ENCODE measurements at regions not wholly inside any gene's neighbourhood (a gene's known extent, or its start where the extent isn't known, plus 50 kb on each side); places are given as distances from the start of the nearest gene placed in this dataset.
"Not testable (repeated sequence)": the region's sequence is repeated elsewhere in the genome, so short reads cannot be mapped to it uniquely, and the experiment has no call there.

DNA sequence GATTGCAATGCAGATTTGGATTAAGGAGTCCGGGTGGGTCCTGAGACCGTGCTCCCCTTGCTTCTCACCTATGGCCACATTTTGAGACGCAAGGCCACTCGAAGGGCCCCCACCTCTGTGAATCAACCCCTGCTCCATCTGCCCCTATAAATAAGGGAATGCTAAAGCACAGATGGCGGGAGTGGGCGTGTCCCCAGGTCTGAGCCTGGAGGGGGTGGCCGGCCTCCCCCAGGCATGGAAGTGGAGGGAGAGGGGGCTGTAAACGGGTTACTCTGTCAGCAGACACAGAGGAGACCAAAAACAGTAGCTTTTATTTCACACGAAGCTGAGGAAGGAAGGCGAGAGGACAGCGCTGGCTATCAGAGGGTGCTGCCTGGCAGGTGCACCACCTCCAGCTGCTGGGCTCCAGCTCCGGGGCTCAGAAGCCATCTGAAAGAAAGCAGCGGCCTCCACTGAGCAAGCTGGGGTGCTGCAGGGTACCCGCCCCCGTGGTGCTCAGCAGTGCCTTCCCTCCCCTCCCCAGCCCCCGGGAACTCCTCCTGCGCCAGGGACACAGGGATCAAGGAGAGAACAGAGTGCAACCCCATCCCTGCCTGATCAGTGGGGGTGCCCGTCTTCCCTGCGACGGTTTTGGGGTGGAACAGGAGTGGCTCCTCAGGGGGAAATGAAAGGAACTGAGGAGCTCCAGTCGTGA lies 56.7 kb upstream of the RAB6C start:
- DNase-seq = peak; percentile 17

DNA sequence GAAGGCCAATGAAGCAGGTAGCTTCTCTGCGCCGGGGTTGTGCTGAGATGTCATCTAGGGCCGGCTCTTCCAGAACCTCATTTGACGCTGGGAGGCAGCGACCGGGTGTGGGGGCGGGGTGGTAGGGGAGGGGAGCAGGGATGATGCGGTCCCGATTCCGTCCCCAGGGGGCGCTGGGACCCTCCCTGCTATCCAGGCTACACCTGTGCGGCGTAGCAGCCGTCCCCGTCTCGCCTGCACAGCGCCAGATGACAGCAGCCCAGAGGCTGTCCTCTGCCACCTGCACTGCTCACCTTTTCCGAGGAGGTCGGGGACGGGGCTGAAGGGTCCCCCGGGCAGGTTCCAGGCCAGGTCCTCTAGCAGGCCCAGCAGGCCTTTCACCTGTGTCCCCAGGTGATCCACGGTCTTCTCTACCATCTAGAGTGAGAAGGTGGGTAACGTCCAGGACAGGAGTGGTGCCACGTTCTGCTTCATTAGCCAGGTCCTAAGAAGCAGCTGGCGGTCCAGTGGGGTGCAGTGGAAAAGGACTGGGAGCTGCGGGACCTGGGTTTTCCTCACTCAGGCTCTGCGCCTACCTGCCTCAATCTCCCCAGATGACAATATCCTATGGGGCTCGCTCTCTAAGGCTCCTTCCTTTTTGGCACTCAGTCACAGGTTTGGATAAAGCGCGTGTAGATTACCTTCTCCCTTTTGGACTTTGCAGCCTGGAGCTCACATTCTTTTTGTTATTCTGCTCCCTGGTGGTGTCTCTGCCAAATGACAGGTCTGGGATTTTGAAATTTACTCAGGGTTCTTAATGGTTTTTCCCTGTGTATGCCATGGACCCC lies 56.0 kb upstream of the RAB6C start:
- peak; percentile 49 for DNase-seq

DNA sequence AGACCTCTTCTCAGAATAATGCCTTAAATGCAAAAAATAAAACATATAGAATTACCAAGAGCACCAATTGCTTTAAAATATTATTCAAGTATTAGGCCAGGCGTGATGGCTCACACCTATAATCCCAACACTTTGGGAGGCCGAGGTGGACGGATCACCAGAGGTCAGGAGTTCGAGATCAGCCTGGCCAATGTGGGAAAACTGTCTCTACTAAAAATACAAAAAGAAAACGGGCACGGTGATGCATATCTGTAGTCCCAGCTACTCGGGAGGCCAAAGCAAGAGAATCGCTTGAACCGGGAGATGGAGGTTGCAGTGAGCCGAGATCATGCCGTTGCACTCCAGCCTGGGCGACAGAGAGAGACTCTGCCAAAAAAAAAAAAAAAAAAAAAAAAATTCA lies 55.4 kb upstream of the RAB6C start:
- DNase-seq = not testable (repeated sequence)

DNA sequence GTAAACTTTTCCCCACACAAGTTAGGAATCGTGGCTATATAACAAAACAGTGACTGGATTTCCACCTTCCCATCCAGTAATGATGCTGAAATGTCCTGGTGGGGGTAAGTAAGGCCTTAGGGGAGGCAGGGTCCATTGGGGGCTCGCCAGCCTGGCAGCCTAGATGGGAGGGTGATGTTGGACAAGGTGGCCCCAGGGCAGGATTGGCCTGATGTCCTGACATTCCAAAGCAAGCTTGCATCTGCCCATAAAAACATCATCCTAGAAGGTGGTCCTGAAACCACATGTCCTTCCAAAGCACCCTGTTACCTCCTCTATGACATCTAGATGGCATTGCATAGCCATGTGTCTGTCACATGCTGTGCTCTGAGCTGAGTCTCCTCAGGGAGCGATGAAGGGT lies 54.1 kb upstream of the RAB6C start:
- no peak for DNase-seq

DNA sequence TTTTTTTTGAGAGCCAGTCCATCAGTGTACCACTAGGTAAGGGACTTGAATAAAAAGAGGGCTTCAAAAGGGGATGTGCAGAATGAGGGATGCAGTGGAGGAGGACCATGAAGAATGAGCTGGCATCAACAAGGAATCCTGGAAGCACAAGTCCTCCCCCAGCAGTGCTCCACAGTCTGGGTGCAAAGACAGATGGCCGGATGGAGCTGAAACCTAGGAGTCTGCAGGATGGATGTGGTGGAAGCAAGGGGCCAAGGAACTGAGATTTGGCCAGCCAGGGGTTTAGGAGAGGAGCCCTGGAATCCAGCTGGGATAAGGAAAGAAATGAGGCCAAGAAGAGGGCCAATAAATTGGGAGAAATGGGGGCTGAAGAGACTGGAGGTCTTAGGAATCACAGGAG lies 51.8 kb upstream of the RAB6C start:
- no peak for DNase-seq

DNA sequence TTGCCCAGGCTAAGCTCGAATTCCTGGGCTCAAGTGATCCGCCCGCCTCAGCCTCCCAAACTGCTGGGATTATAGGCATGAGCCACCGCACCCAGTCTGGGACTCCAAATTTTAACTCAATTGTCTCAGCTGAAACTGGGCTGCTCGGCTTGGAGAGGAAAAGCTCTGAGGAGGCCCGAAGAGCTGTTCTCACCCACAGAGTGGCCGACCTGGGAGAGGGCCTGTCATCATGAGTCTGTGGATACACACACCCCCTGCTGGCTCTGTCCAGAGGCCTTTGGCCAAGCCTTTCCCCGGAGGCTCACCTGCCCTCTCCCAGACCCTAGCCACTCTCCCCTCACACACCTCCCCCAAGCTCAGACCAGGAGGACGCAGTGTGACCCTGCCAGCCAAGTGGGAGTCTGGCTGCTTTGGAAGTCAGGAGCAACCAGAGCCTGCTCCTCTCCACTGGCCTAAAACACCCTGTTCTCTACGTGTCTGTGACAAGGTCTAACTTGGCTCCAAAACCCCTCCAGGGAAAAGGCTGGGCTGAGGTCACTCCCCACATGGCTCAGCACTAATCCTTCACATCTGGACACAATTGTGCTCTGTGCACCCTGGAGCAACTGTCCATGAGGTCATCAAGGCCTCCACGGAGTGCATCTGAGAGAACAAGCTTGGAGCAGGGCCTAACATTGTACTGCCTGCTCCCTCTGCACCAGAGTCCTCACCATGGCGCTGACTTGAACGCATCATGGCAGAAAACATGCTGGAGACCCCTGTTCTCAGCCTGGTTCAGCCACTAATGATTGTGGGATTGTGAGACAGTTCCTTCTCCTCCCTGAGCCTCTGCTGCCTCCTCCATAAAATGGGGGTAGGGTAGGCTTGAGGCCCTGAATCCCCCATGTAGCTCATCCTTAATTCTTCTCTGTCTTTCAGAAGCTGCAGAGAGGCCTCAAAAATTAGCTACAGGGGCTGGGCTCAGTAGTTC lies 49.9 kb upstream of the RAB6C start:
- DNase-seq = no peak

All from NCI-H69 (cell line).